ENCODE measurements at regions not wholly inside any gene's neighbourhood (a gene's known extent, or its start where the extent isn't known, plus 50 kb on each side); places are given as distances from the start of the nearest gene placed in this dataset.

- TF ChIP-seq YY1 (IDR thresholded peaks at IDR 0.05) (no peak), CTCF (IDR thresholded peaks at IDR 0.05; ENCODE audit: low read depth, low read length, missing input control) (no peak)
These were observed 457.6 kb downstream of the TFAP2A start for GRCh38 chr6:9957215-9957759.

Data from liver (tissue), 2 donors.